Panc1 (cell line): ENCODE measurements at regions not wholly inside any gene's neighbourhood (a gene's known extent, or its start where the extent isn't known, plus 50 kb on each side); places are given as distances from the start of the nearest gene placed in this dataset.

ENCODE experiments used
- ATAC-seq: fragments of 200-7000 bp; cut with Tn5 transposase; 2 replicates; pipeline ENCODE4 v1.9.1; 2020; ENCODE audit warnings: mild to moderate bottlenecking, moderate library complexity
- BruUV-seq: library from RNA; stranded (reverse); fragments of 400-500 nt; replicated peaks from 2 replicates; lab custom pipeline; 2021; lab: Mats Ljungman, UMichigan
- CTCF ChIA-PET: fragments of 300-600 bp; sonication (Branson Sonifier 250); formaldehyde crosslinking; loops from one replicate; lab custom pipeline; 2022; ENCODE audit warnings: antibody characterized with exemption; lab: Charles Lee
- POLR2A ChIA-PET: fragments of 300-600 bp; sonication (Branson Sonifier 250); formaldehyde crosslinking; loops from one replicate; lab custom pipeline; 2022; ENCODE audit warnings: antibody characterized with exemption; lab: Charles Lee
- DNase-seq: peaks from one replicate; pipeline ENCODE4 v3.0.0-alpha.2; 2010; ENCODE audit warnings: low read depth, low spot score
- H3K27ac ChIP-seq: 2 replicates; pipeline ENCODE4 v1.5.1; 2011; ENCODE audit warnings: mild to moderate bottlenecking, low read length, inconsistent platforms
- H3K27me3 ChIP-seq: fragments of 200-500 bp; sonication (Bioruptor generic); 2 replicates; pipeline ENCODE4 v1.6.0; 2014; ENCODE audit warnings: low read length, inconsistent platforms; ENCODE audit not compliant: control insufficient read depth, insufficient read depth
- H3K36me3 ChIP-seq: fragments of 200-500 bp; sonication (Bioruptor generic); 2 replicates; pipeline ENCODE4 v1.5.1; 2014; ENCODE audit warnings: inconsistent platforms, mild to moderate bottlenecking, low read length, moderate library complexity; ENCODE audit not compliant: control insufficient read depth, insufficient read depth
- H3K4me1 ChIP-seq: 2 replicates; pipeline ENCODE4 v1.5.1; 2011; ENCODE audit warnings: inconsistent platforms, mild to moderate bottlenecking, low read length, moderate library complexity; ENCODE audit not compliant: control insufficient read depth, insufficient read depth
- H3K4me3 ChIP-seq, 2 experiments: 2 replicates each; pipeline ENCODE4 v1.5.1; 2011 to 2012; ENCODE audit warnings: low read depth in 2 of 2, low read length in 2 of 2, mild to moderate bottlenecking in 2 of 2, inconsistent platforms in 1 of 2, moderate library complexity in 1 of 2
- H3K9me3 ChIP-seq: fragments of 200-500 bp; sonication (Bioruptor generic); 2 replicates; pipeline ENCODE4 v1.5.1; 2014; ENCODE audit warnings: low read depth, mild to moderate bottlenecking, inconsistent platforms, low read length, moderate library complexity; ENCODE audit not compliant: control insufficient read depth, insufficient read depth
- POLR2AphosphoS5 ChIP-seq: IDR thresholded peaks from 2 replicates; pipeline ENCODE4 v1.6.1; 2012; ENCODE audit warnings: mild to moderate bottlenecking, low read depth, low read length, moderate library complexity
- REST ChIP-seq, 2 experiments: IDR thresholded peaks; 2 replicates each; pipeline ENCODE4 v1.6.1; 2011 to 2012; ENCODE audit warnings: low read depth in 2 of 2, control low read depth in 1 of 2, low read length in 1 of 2, mild to moderate bottlenecking in 1 of 2, moderate library complexity in 1 of 2; ENCODE audit not compliant: insufficient read depth in 1 of 2
- SIN3A ChIP-seq: IDR thresholded peaks from 2 replicates; pipeline ENCODE4 v1.6.1; 2012; ENCODE audit warnings: low read depth, mild to moderate bottlenecking, low read length, moderate library complexity, borderline replicate concordance; ENCODE audit not compliant: insufficient read depth
- TCF7L2 ChIP-seq: IDR thresholded peaks from 2 replicates; pipeline ENCODE4 v1.6.1; 2011; ENCODE audit warnings: mild to moderate bottlenecking, low read depth, low read length, inconsistent platforms
- in situ Hi-C: cut with HindIII; loops from 2 replicates; pipeline ENCODE4 v1.10.0; 2016; ENCODE audit warnings: low sequenced_read_pairs, low pct_unique_long_range_greater_than_20kb
- intact Hi-C: fragments of 100-400 bp; cut with micrococcal nuclease; formaldehyde crosslinking; loops from one replicate; pipeline ENCODE4 v1.10.0; 2022; ENCODE audit not compliant: unreplicated experiment
- TF ChIP-seq, protein P1 (sequence below): fragments of 450-650 bp; IDR thresholded peaks from 2 replicates; pipeline ENCODE4 v1.5.1; 2017; ENCODE audit warnings: mild to moderate bottlenecking

- ChIA-PET CTCF (no interaction called here), POLR2A (no interaction called here)
- in situ Hi-C loops = no loop called here
- Histone ChIP-seq H3K4me3 (no peak overlapping the region), H3K4me1 (no peaks in the 10 kb centered on the region), H3K27me3 (peaks cover 12% of the 10 kb centered on the region), H3K9me3 (no peaks in the 10 kb centered on the region), H3K27ac (no peak overlapping the region), H3K36me3 (no peaks in the 10 kb centered on the region)
- intact Hi-C loops = no loop called here
- no peak for DNase-seq
- TF ChIP-seq SIN3A (no peak), REST (IDR thresholded peaks at IDR 0.05; ENCODE audit: insufficient read depth in 1 of 2, low read depth in 2 of 2, low read length in 1 of 2) (no peak)
- no peak for ATAC-seq
- BruUV-seq = no TSS peak
These were observed 116.2 kb upstream of the SLCO3A1 start for GRCh38 chr15:91737151-91737818.

DNA sequence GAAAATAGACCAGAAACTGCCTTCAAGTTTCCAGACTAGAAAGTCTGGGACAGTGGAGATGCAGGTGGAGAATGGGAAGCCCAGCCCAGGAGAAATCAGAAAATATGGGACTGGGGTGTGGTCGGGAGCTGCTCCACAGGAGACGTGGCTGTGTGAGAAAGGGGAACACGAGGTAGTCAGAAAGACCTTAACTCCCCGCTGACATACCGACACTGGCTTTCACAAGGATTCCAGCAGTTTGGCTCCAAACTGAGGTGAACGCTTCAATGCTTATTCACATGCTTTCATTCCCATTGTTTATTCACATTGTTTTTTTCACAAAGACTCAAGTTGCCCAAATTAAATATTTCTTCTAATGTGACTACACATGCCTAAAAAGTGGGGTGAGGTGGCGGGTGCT, 111.5 kb upstream of the SLCO3A1 start:
- POLR2A ChIA-PET = no interaction called here
- no peaks in the 10 kb centered on the region for H3K4me1 ChIP-seq
- no peak overlapping the region for H3K27ac ChIP-seq
- in situ Hi-C loops = no loop called here
- no TSS peak for BruUV-seq
- H3K4me3 ChIP-seq = no peak overlapping the region
- H3K27me3 ChIP-seq = peaks cover 5% of the 10 kb centered on the region
- ATAC-seq (no peak), DNase-seq (no peak)
- CTCF ChIA-PET = no interaction called here
- intact Hi-C loops = no loop called here
- no peaks in the 10 kb centered on the region for H3K36me3 ChIP-seq
- H3K9me3 ChIP-seq = no peaks in the 10 kb centered on the region
- TF ChIP-seq POLR2AphosphoS5 (no peak), TCF7L2 (no peak), REST (IDR thresholded peaks at IDR 0.05; ENCODE audit: insufficient read depth in 1 of 2, low read depth in 2 of 2, low read length in 1 of 2) (no peak), SIN3A (no peak)
- TF ChIP-seq, protein P1, sequence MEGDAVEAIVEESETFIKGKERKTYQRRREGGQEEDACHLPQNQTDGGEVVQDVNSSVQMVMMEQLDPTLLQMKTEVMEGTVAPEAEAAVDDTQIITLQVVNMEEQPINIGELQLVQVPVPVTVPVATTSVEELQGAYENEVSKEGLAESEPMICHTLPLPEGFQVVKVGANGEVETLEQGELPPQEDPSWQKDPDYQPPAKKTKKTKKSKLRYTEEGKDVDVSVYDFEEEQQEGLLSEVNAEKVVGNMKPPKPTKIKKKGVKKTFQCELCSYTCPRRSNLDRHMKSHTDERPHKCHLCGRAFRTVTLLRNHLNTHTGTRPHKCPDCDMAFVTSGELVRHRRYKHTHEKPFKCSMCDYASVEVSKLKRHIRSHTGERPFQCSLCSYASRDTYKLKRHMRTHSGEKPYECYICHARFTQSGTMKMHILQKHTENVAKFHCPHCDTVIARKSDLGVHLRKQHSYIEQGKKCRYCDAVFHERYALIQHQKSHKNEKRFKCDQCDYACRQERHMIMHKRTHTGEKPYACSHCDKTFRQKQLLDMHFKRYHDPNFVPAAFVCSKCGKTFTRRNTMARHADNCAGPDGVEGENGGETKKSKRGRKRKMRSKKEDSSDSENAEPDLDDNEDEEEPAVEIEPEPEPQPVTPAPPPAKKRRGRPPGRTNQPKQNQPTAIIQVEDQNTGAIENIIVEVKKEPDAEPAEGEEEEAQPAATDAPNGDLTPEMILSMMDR = no peak
